ENCODE measurements at regions not wholly inside any gene's neighbourhood (a gene's known extent, or its start where the extent isn't known, plus 50 kb on each side); places are given as distances from the start of the nearest gene placed in this dataset.

GRCh38 chr20:55291261-55291660, 714.1 kb downstream of the CBLN4 start:
- TF ChIP-seq POLR2A (IDR thresholded peaks at IDR 0.05) (no peak), POLR2AphosphoS5 (IDR thresholded peaks at IDR 0.05) (no peak)
